K562 (cell line): ENCODE measurements at regions not wholly inside any gene's neighbourhood (a gene's known extent, or its start where the extent isn't known, plus 50 kb on each side); places are given as distances from the start of the nearest gene placed in this dataset.

Experiments
- ATAC-seq: fragments of 200-7000 bp; cut with Tn5 transposase; 3 replicates; pipeline ENCODE4 v1.9.1; 2020; ENCODE audit warnings: moderate library complexity
- BruUV-seq: library from RNA; stranded (reverse); fragments of 400-500 nt; replicated peaks from 2 replicates; lab custom pipeline; 2021; lab: Mats Ljungman, UMichigan
- CTCF ChIA-PET: fragments of 300-600 bp; formaldehyde crosslinking; extraction: SDS; loops from one replicate; lab custom pipeline; 2021; ENCODE audit warnings: low intra/inter-chr PET ratio; lab: Yijun Ruan, JAX
- POLR2A ChIA-PET: fragments of 300-600, 350-650 bp; sonication (Branson Sonifier 250); formaldehyde crosslinking; extraction: SDS; loops from one replicate; lab custom pipeline; 2021; ENCODE audit warnings: antibody characterized with exemption, inconsistent platforms; lab: Yijun Ruan, JAX
- DNase-seq, 4 experiments: peaks; one replicate each; pipeline versions ENCODE4 v3.0.0 to v3.0.0-alpha.2; 2011 to 2018; ENCODE audit warnings: low spot score in 3 of 4, mixed read lengths in 3 of 4; ENCODE audit errors: extremely low read depth in 1 of 4
- FAIRE-seq: peaks from 2 replicates; lab custom pipeline; 2011; peaks lifted over from hg19 to GRCh38; lab: Jason Lieb, UNC
- H2AFZ ChIP-seq: 2 replicates; pipeline ENCODE4 v1.6.0; 2011; ENCODE audit warnings: low read depth, low read length, control low read depth, inconsistent platforms
- H3K27ac ChIP-seq: fragments of 200-600 bp; 3 replicates; pipeline ENCODE4 v1.8.0; 2011; ENCODE audit warnings: low read depth, mild to moderate bottlenecking, control low read depth, inconsistent platforms, low read length, moderate library complexity, mixed read lengths; ENCODE audit errors: extremely low read depth
- H3K27me3 ChIP-seq, 2 experiments: fragments of 300-600 bp in 1 of 2; 2 replicates in 1 of 2; 3 replicates in 1 of 2; pipeline versions ENCODE4 v1.6.0 to v1.8.0; 2011; ENCODE audit warnings: inconsistent platforms in 2 of 2, low read length in 2 of 2, mild to moderate bottlenecking in 1 of 2, mixed read lengths in 1 of 2, moderate library complexity in 1 of 2; ENCODE audit not compliant: control insufficient read depth in 2 of 2, insufficient read depth in 2 of 2
- H3K36me3 ChIP-seq: fragments of 300-600 bp; 3 replicates; pipeline ENCODE4 v1.8.0; 2011; ENCODE audit warnings: mild to moderate bottlenecking, low read length, inconsistent platforms; ENCODE audit not compliant: control insufficient read depth, insufficient read depth
- H3K4me1 ChIP-seq, 2 experiments: fragments of 200-600 bp in 1 of 2; replicated peaks in 1 of 2; 2 replicates in 1 of 2; 3 replicates in 1 of 2; pipeline versions ENCODE4 v1.5.1 to v1.8.0; 2011; ENCODE audit warnings: inconsistent platforms in 2 of 2, low read length in 2 of 2, mild to moderate bottlenecking in 1 of 2, mixed read lengths in 1 of 2, moderate library complexity in 1 of 2; ENCODE audit not compliant: control insufficient read depth in 2 of 2, insufficient read depth in 2 of 2
- H3K4me2 ChIP-seq: 2 replicates; pipeline ENCODE4 v1.6.1; 2011; ENCODE audit warnings: low read length, control low read depth, inconsistent platforms, mixed read lengths; ENCODE audit not compliant: insufficient read depth
- H3K4me3 ChIP-seq: fragments of 200-600 bp; sonication (generic), shearing (Covaris generic); 2 replicates; pipeline ENCODE4 v1.5.1; 2016; ENCODE audit warnings: control low read depth, inconsistent platforms
- H3K79me2 ChIP-seq: fragments of 200-600 bp; 3 replicates; pipeline ENCODE4 v1.8.0; 2011; ENCODE audit warnings: low read length, inconsistent platforms; ENCODE audit not compliant: control insufficient read depth, insufficient read depth
- H3K9ac ChIP-seq, 2 experiments: 2 replicates each; pipeline versions ENCODE4 v1.6.0 to v1.6.1; 2011; ENCODE audit warnings: low read depth in 2 of 2, low read length in 2 of 2, control low read depth in 1 of 2, inconsistent platforms in 1 of 2, mild to moderate bottlenecking in 1 of 2, mixed read lengths in 1 of 2; ENCODE audit not compliant: insufficient read depth in 1 of 2
- H3K9me1 ChIP-seq: one replicate; pipeline ENCODE4 v1.6.0; 2011; ENCODE audit warnings: inconsistent platforms, mild to moderate bottlenecking, low read length, moderate library complexity; ENCODE audit not compliant: control insufficient read depth, insufficient read depth
- H3K9me3 ChIP-seq: replicated peaks from 2 replicates; pipeline ENCODE4 v1.5.1; 2011; ENCODE audit warnings: low read depth, low read length, inconsistent platforms; ENCODE audit not compliant: control insufficient read depth, insufficient read depth
- H4K20me1 ChIP-seq: replicated peaks from 2 replicates; pipeline ENCODE4 v1.6.1; 2011; ENCODE audit warnings: low read length, inconsistent platforms, mixed read lengths; ENCODE audit not compliant: control insufficient read depth, insufficient read depth
- HEY1 ChIP-seq: fragments of 250-450 bp; sonication (Bioruptor Pico); IDR thresholded peaks from 2 replicates; pipeline ENCODE4 v1.5.0; 2020; ENCODE audit warnings: mild to moderate bottlenecking, moderate library complexity, borderline replicate concordance
- HMG20A ChIP-seq: fragments of 450-650 bp; formaldehyde crosslinking; conservative IDR thresholded peaks from 2 replicates; pipeline ENCODE4 v1.4.0; 2020; ENCODE audit warnings: mild to moderate bottlenecking, mixed read lengths
- MTF1 ChIP-seq: fragments of 250-450 bp; sonication (Bioruptor Pico); IDR thresholded peaks from 2 replicates; pipeline ENCODE4 v1.9.0; 2021; ENCODE audit warnings: moderate library complexity, mild to moderate bottlenecking, inconsistent platforms, borderline replicate concordance
- NFIC ChIP-seq: fragments of 450-650 bp; IDR thresholded peaks from 2 replicates; pipeline ENCODE4 v1.6.1; 2017; ENCODE audit warnings: mild to moderate bottlenecking, inconsistent platforms
- OTX1 ChIP-seq: fragments of 450-650 bp; formaldehyde crosslinking; IDR thresholded peaks from 2 replicates; pipeline ENCODE4 v1.4.0; 2022; ENCODE audit warnings: mild to moderate bottlenecking
- POLR2A ChIP-seq: fragments of 450-650 bp; conservative IDR thresholded peaks from 2 replicates; pipeline ENCODE4 v1.6.1; 2016
- POLR2AphosphoS5 ChIP-seq: IDR thresholded peaks from 2 replicates; pipeline ENCODE4 v1.6.1; 2011; ENCODE audit warnings: mild to moderate bottlenecking, low read depth, low read length, moderate library complexity; ENCODE audit not compliant: control insufficient read depth, insufficient read depth
- PPARD ChIP-seq: fragments of 250-450 bp; sonication (Bioruptor Pico); IDR thresholded peaks from 2 replicates; pipeline ENCODE4 v1.8.0; 2022; ENCODE audit warnings: inconsistent platforms, mild to moderate bottlenecking, moderate library complexity
- RB1 ChIP-seq: fragments of 450-650 bp; IDR thresholded peaks from 2 replicates; pipeline ENCODE4 v1.6.1; 2017; ENCODE audit warnings: low read depth, mild to moderate bottlenecking
- SRSF1 ChIP-seq: fragments of 200-400 bp; formaldehyde crosslinking; IDR thresholded peaks from 2 replicates; pipeline ENCODE4 v1.6.1; 2017; ENCODE audit warnings: mild to moderate bottlenecking, low read depth, low read length, moderate library complexity
- TAF15 ChIP-seq: fragments of 200-400 bp; formaldehyde crosslinking; IDR thresholded peaks from 2 replicates; pipeline ENCODE4 v1.6.1; 2017; ENCODE audit warnings: mild to moderate bottlenecking, low read depth, low read length, moderate library complexity
- ZC3H4 ChIP-seq: sonication (generic); formaldehyde crosslinking; IDR thresholded peaks from 2 replicates; pipeline ENCODE4 v1.9.0; 2021; ENCODE audit warnings: missing genetic modification reagents, borderline replicate concordance
- ZNF184 ChIP-seq: sonication (generic); formaldehyde crosslinking; IDR thresholded peaks from 2 replicates; pipeline ENCODE4 v1.5.0; 2020; ENCODE audit warnings: missing genetic modification reagents
- ZNF316 ChIP-seq: fragments of 450-650 bp; IDR thresholded peaks from 2 replicates; pipeline ENCODE4 v1.6.1; 2016
- ZNF408 ChIP-seq: fragments of 250-450 bp; sonication (Bioruptor Pico); IDR thresholded peaks from 2 replicates; pipeline ENCODE4 v1.4.0; 2020; ENCODE audit warnings: low read depth, mild to moderate bottlenecking, moderate library complexity
- WGBS: fragments of 100-300 bp; shearing (Covaris generic); methylation state at CpG from one replicate; pipeline ENCODE4 v1.1.6; 2016; ENCODE audit warnings: low coverage, mixed read lengths; ENCODE audit not compliant: insufficient coverage; ENCODE audit errors: missing lambda C conversion rate; 5-methylcytosine and 5-hydroxymethylcytosine counted together
- in situ Hi-C: fragments of 300-500 bp; cut with MboI; formaldehyde crosslinking; loops from 4 replicates; pipeline ENCODE4 v1.15.0; 2018; ENCODE audit warnings: inconsistent platforms, mixed read lengths
- intact Hi-C: fragments of 100-400 bp; cut with micrococcal nuclease; formaldehyde crosslinking; loops from 2 replicates; pipeline ENCODE4 v1.14.2; 2022
- TF ChIP-seq, protein P1 (sequence below): fragments of 250-450 bp; sonication (Bioruptor Pico); IDR thresholded peaks from 2 replicates; pipeline ENCODE4 v1.4.0; 2020; ENCODE audit warnings: mild to moderate bottlenecking, moderate library complexity, borderline replicate concordance
- TF ChIP-seq, protein P2 (sequence below): sonication (generic); formaldehyde crosslinking; IDR thresholded peaks from 2 replicates; pipeline ENCODE4 v1.8.1; 2023; ENCODE audit warnings: mild to moderate bottlenecking, missing genetic modification reagents, moderate library complexity
- TF ChIP-seq, protein P3 (sequence below), 2 experiments: fragments of 450-650 bp in 1 of 2; sonication (generic) in 1 of 2; formaldehyde crosslinking; conservative IDR thresholded peaks; 2 replicates each; pipeline versions ENCODE4 v1.4.0 to v1.8.1; 2020 to 2022; ENCODE audit warnings: mild to moderate bottlenecking in 1 of 2, missing genetic modification reagents in 1 of 2

DNA sequence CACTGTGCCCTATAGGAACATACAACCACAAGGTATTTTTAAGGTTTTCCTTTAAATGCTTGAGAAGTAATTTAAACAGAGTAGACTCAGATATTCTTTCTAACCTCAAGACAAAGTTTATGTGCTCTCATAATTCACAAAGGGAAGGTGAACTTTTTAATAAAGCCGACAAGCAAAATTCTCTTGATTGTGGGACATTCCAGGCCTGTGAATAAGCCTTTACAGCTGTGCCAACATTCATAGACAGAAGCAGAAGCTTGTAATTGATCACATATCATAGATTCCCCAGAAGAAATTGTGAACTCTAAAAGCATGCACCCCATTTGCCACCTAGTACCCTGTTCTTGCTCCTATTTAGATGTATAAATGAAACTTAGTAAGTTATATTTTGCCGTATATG, 1107.8 kb upstream of the SEMA6A start:
- Histone ChIP-seq H3K9me3 (no peaks in the 10 kb centered on the region; the same call in 1 of the 2 replicates), H3K4me2 (no peak overlapping the region), H3K36me3 (no peaks in the 10 kb centered on the region), H3K27me3 (no peaks in the 10 kb centered on the region), H3K27ac (no peak overlapping the region), H3K9ac (no peak overlapping the region), H3K4me3 (no peak overlapping the region), H3K9me1 (no peaks in the 10 kb centered on the region), H3K79me2 (no peaks in the 10 kb centered on the region), H3K4me1 (no peaks in the 10 kb centered on the region), H2AFZ (no peak overlapping the region), H4K20me1 (no peaks in the 10 kb centered on the region)
- CTCF ChIA-PET: no interaction called here
- in situ Hi-C loops: no loop called here
- intact Hi-C loops: no loop called here
- 3% methylated on average over 2 of the region's 2 CpGs for WGBS
- FAIRE-seq (no peak), ATAC-seq (no peak), DNase-seq (no peak)
- BruUV-seq: no TSS peak
- POLR2A ChIA-PET: no interaction called here
- TF ChIP-seq PPARD (CRISPR knock-in tag): no peak
- TF ChIP-seq, protein P1, sequence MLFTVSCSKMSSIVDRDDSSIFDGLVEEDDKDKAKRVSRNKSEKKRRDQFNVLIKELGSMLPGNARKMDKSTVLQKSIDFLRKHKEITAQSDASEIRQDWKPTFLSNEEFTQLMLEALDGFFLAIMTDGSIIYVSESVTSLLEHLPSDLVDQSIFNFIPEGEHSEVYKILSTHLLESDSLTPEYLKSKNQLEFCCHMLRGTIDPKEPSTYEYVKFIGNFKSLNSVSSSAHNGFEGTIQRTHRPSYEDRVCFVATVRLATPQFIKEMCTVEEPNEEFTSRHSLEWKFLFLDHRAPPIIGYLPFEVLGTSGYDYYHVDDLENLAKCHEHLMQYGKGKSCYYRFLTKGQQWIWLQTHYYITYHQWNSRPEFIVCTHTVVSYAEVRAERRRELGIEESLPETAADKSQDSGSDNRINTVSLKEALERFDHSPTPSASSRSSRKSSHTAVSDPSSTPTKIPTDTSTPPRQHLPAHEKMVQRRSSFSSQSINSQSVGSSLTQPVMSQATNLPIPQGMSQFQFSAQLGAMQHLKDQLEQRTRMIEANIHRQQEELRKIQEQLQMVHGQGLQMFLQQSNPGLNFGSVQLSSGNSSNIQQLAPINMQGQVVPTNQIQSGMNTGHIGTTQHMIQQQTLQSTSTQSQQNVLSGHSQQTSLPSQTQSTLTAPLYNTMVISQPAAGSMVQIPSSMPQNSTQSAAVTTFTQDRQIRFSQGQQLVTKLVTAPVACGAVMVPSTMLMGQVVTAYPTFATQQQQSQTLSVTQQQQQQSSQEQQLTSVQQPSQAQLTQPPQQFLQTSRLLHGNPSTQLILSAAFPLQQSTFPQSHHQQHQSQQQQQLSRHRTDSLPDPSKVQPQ (CRISPR knock-in tag): no peak
- TF ChIP-seq POLR2A: no peak
- TF ChIP-seq MTF1: no peak
- TF ChIP-seq RB1: no peak
- no peak for TF ChIP-seq NFIC
- TF ChIP-seq ZC3H4: no peak
- no peak for TF ChIP-seq ZNF408
- TF ChIP-seq OTX1: no peak
- no peak for TF ChIP-seq ZNF184 (CRISPR knock-in tag)
- no peak for TF ChIP-seq TAF15
- TF ChIP-seq SRSF1: no peak
- TF ChIP-seq HEY1 (CRISPR knock-in tag): no peak
- TF ChIP-seq, protein P2, sequence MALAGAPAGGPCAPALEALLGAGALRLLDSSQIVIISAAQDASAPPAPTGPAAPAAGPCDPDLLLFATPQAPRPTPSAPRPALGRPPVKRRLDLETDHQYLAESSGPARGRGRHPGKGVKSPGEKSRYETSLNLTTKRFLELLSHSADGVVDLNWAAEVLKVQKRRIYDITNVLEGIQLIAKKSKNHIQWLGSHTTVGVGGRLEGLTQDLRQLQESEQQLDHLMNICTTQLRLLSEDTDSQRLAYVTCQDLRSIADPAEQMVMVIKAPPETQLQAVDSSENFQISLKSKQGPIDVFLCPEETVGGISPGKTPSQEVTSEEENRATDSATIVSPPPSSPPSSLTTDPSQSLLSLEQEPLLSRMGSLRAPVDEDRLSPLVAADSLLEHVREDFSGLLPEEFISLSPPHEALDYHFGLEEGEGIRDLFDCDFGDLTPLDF (CRISPR knock-in tag): no peak
- TF ChIP-seq ZNF316: no peak
- no peak for TF ChIP-seq HMG20A (CRISPR knock-in tag)
- TF ChIP-seq, protein P3, sequence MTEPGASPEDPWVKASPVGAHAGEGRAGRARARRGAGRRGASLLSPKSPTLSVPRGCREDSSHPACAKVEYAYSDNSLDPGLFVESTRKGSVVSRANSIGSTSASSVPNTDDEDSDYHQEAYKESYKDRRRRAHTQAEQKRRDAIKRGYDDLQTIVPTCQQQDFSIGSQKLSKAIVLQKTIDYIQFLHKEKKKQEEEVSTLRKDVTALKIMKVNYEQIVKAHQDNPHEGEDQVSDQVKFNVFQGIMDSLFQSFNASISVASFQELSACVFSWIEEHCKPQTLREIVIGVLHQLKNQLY (CRISPR knock-in tag; conservative IDR thresholded peaks at IDR 0.05): no peak
- TF ChIP-seq POLR2AphosphoS5: no peak
